Retinal pigment epithelial cell (primary cell): ENCODE measurements at regions not wholly inside any gene's neighbourhood (a gene's known extent, or its start where the extent isn't known, plus 50 kb on each side); places are given as distances from the start of the nearest gene placed in this dataset.
"Not testable (repeated sequence)": the region's sequence is repeated elsewhere in the genome, so short reads cannot be mapped to it uniquely, and the experiment has no call there.

Experiments used
- DNase-seq: peaks from one replicate; pipeline ENCODE4 v3.0.0-alpha.2; 2010; ENCODE audit warnings: low read depth
- H3K4me3 ChIP-seq: 2 replicates; pipeline ENCODE4 v1.5.1; 2011; ENCODE audit warnings: mild to moderate bottlenecking, low read length, control low read depth, moderate library complexity
- TF ChIP-seq, protein P1 (sequence below): conservative IDR thresholded peaks from 2 replicates; pipeline ENCODE4 v1.5.1; 2011; ENCODE audit warnings: low read depth, low read length, control low read depth, inconsistent platforms

DNA sequence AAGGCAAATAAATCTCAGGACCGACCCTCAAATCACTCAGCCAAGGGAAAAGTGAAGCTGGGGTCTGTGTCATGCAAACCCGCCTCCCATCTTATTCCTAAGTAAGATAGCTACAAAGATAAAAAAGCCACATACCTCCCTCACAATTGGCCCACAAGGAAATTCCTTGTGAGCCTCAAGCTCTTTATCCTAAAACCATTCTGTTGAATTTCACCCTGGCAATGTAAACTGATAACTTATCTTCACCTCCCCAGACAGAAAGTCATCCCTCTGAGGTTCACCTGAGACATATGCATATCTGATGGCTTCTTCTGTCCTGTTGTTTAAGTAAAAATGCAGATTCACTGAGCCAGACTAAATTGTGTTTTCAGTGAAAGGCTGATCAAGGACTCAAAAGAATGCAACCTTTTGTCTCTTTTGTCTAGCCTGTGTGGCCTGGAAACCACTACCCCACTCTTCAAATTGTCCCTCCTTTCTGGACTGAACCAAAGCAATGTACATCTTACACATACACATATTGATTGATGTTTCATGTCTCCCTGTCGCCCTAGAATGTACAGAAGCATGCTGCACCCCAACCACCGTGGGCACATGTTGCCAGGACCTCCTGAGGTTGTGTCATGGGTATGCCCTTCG is 91.3 kb downstream of the MFAP3L start:
- DNase-seq: no peak
- TF ChIP-seq, protein P1, sequence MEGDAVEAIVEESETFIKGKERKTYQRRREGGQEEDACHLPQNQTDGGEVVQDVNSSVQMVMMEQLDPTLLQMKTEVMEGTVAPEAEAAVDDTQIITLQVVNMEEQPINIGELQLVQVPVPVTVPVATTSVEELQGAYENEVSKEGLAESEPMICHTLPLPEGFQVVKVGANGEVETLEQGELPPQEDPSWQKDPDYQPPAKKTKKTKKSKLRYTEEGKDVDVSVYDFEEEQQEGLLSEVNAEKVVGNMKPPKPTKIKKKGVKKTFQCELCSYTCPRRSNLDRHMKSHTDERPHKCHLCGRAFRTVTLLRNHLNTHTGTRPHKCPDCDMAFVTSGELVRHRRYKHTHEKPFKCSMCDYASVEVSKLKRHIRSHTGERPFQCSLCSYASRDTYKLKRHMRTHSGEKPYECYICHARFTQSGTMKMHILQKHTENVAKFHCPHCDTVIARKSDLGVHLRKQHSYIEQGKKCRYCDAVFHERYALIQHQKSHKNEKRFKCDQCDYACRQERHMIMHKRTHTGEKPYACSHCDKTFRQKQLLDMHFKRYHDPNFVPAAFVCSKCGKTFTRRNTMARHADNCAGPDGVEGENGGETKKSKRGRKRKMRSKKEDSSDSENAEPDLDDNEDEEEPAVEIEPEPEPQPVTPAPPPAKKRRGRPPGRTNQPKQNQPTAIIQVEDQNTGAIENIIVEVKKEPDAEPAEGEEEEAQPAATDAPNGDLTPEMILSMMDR: no peak
- no peak overlapping the region for H3K4me3 ChIP-seq

DNA sequence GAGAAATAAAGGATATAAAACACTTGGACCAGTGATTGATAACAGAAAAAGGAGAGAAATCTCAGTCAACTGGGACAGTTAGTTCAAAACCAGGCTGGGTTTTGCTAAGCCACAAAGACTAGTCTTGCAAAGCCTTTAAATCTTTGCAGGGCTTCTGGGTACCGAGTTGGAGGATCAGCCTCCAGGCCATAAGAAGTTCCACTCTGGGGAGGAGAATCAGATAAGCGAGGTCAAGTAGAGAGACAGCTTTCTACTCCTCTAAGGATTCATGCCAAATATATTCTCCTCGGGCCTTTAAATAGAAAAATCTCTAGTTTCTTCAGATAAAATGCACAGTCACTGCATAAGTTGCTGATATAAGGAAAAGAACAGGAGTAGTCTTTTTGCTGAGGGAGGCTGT is 92.7 kb downstream of the MFAP3L start:
- DNase-seq: no peak
- TF ChIP-seq, protein P1: no peak
- H3K4me3 ChIP-seq: no peak overlapping the region

GRCh38 chr4:169931964-169932363 is 94.2 kb downstream of the MFAP3L start:
- TF ChIP-seq, protein P1: no peak
- H3K4me3 ChIP-seq: no peak overlapping the region
- DNase-seq: no peak

DNA sequence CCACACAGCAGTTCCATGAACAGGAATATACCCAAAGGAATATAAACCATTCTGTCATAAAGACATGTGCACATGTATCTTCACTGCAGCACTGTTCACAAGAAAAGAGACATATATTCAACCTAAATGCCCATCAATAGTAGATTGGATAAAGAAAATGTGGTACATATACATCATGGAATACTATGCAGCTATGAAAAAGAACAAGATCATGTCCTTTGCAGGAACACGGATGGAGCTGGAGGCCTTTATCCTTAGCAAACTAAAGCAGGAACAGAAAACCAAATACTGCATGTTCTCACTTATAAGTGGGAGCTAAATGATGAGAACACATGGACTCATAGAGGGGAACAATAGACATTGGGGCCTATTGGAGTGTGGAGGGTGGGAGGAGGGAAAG is 95.4 kb downstream of the MFAP3L start:
- H3K4me3 ChIP-seq, DNase-seq: not testable (repeated sequence)

DNA sequence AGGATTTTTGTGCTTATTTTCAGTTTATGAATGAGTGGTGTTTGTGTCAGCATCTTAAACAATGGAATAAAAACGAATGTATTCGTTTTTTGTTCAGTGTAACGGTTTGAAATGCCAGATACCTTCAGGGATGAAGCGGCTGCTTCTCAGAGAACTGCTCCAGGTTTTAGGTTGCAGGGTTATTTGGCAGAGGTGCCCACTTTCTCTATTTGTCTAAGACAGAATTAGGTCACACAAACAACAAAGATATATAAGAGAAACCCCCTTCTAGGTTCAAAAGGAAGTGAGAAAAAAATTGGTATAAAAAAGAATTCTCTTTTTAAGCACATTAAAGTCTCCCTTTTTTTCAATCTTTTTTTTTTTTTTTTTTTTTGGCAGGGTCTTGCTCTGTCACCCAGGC is 98.9 kb downstream of the MFAP3L start:
- TF ChIP-seq, protein P1: no peak
- H3K4me3 ChIP-seq: no peak overlapping the region
- DNase-seq: no peak

DNA sequence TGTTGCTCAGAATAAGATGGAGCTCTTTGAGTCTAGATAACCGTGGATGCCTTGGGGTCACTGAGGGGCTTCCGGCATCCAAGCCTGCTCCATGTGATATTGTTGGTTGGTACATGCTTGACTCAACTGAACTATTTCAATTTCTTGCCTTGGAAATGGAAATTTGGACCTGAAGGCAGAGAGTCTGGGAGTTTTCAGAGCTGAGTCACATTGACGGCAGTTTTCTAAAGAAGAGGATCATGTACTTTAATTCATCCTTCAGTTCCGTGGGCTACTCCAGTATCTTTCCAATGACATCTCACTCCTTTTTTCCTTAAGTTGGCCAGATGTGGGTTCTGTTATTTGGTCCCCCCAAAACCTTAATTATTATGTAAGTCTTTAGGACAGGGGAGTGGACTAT is 100.5 kb downstream of the MFAP3L start:
- TF ChIP-seq, protein P1: no peak
- H3K4me3 ChIP-seq: no peak overlapping the region
- no peak for DNase-seq

GRCh38 chr4:169922632-169923276 is 103.4 kb downstream of the MFAP3L start:
- H3K4me3 ChIP-seq: no peak overlapping the region
- peak; percentile 37 for DNase-seq
- TF ChIP-seq, protein P1: no peak
